ENCODE measurements at regions not wholly inside any gene's neighbourhood (a gene's known extent, or its start where the extent isn't known, plus 50 kb on each side); places are given as distances from the start of the nearest gene placed in this dataset.

GRCh38 chr6:105836379-105836778 lies 249.8 kb upstream of the PRDM1 start:
- TF ChIP-seq CTCF (IDR thresholded peaks at IDR 0.05) (no peak), CHD2 (IDR thresholded peaks at IDR 0.05; ENCODE audit: low read length, partially characterized antibody) (no peak)
